ENCODE measurements at regions not wholly inside any gene's neighbourhood (a gene's known extent, or its start where the extent isn't known, plus 50 kb on each side); places are given as distances from the start of the nearest gene placed in this dataset.
A peak's percentile ranks its signal among the peaks of the same experiment; 100 is the strongest.

DNA sequence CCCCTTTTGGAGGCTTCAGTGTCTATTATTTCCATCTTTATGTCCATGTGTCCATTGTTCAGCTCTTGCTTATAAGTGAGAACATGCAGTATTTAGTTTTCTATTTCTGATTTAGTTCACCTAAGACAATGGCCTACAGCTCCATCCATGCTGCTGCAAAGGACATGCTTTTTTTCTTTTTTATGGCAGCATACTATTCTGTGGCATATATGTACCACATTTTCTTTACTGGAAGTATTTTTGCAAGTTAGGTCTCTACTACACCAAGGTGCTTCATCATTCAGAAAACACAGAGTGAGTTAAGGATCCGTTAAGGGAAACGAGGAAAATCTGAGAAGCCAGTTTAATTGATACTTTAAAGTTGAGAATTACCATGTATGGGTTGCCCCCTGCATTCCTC is 297.2 kb downstream of the CDCA7 start:
- Histone ChIP-seq H3K27ac (ENCODE audit: low read depth, low read length) (no peak overlapping the region), H4K5ac (ENCODE audit: insufficient read length, low read depth, low read length) (no peak overlapping the region), H2BK15ac (ENCODE audit: low read length) (no peak overlapping the region), H2AFZ (ENCODE audit: low read length) (no peak overlapping the region), H3K27me3 (replicated peaks in 1 of 4; ENCODE audit: control insufficient read depth in 3 of 4, extremely low read depth in 1 of 4, insufficient read depth in 3 of 4, low read length in 3 of 4) (no peaks in the 10 kb centered on the region), H2AK5ac (ENCODE audit: low read depth, low read length) (no peak overlapping the region), H2BK20ac (ENCODE audit: low read length) (no peak overlapping the region), H3K4me3 (ENCODE audit: extremely low read depth in 1 of 4, insufficient read depth in 2 of 4, low read depth in 3 of 4, low read length in 4 of 4) (no peak overlapping the region), H4K20me1 (replicated peaks in 1 of 2; ENCODE audit: control insufficient read depth in 1 of 2, insufficient read depth in 2 of 2, low read length in 2 of 2) (no peaks in the 10 kb centered on the region), H3K9me3 (ENCODE audit: insufficient read depth in 2 of 2, low read depth in 1 of 2, low read length in 1 of 2) (no peaks in the 10 kb centered on the region), H3K4ac (replicated peaks; ENCODE audit: insufficient read length, low read depth, low read length) (no peak overlapping the region), H2BK12ac (ENCODE audit: low read depth, low read length) (no peak overlapping the region), H4K8ac (ENCODE audit: extremely low read depth, insufficient read depth, low read length) (no peak overlapping the region), H3K56ac (replicated peaks; ENCODE audit: insufficient read length, low read depth, low read length) (no peak overlapping the region), H3K4me2 (ENCODE audit: insufficient read depth in 1 of 2, low read depth in 2 of 2, low read length in 2 of 2) (no peak overlapping the region), H3K23me2 (ENCODE audit: low read depth, low read length) (no peaks in the 10 kb centered on the region), H3K9ac (replicated peaks in 1 of 4; ENCODE audit: extremely low read depth in 1 of 4, low read depth in 3 of 4, low read length in 3 of 4) (no peak overlapping the region), H3K4me1 (replicated peaks in 1 of 4; ENCODE audit: control insufficient read depth in 3 of 4, insufficient read depth in 4 of 4, low read length in 3 of 4) (peaks cover 0 to 8% (median 3%) of the 10 kb centered on the region in 4 experiments; a peak in 4 of 7 replicates), H4K91ac (replicated peaks; ENCODE audit: insufficient read length, low read length) (no peak overlapping the region), H2BK120ac (replicated peaks; ENCODE audit: low read depth, low read length) (no peak overlapping the region), H3K36me3 (ENCODE audit: control insufficient read depth in 2 of 4, insufficient read depth in 4 of 4, low read length in 3 of 4) (no peaks in the 10 kb centered on the region), H2BK5ac (ENCODE audit: low read depth, low read length) (no peak overlapping the region), H3K14ac (ENCODE audit: insufficient read length) (no peak overlapping the region), H3K23ac (ENCODE audit: insufficient read length) (no peak overlapping the region), H3K79me2 (ENCODE audit: control insufficient read depth in 1 of 2, insufficient read depth in 2 of 2, low read length in 2 of 2) (no peaks in the 10 kb centered on the region), H3K18ac (ENCODE audit: extremely low read depth, low read length) (no peak overlapping the region), H3K79me1 (ENCODE audit: low read depth, low read length) (no peaks in the 10 kb centered on the region)
- WGBS, 2 experiments (ENCODE audit: extremely low coverage in 1 of 2, insufficient coverage in 1 of 2, insufficient read length in 1 of 2, insufficient replicate concordance in 2 of 2, low coverage in 1 of 2, low lambda C conversion rate in 2 of 2, missing lambda C conversion rate in 1 of 2) = 79% methylated on average over 2 of the region's 2 CpGs; no CpG with 5 or more reads in 1 of the 2 experiments
- POLR2A ChIA-PET (ENCODE audit: partially characterized antibody) = no interaction called here
- DNase-seq (ENCODE audit: low read depth in 1 of 2, low spot score in 2 of 2) = no peak
- no peak for FAIRE-seq
- no peak for TF ChIP-seq HDAC2 (IDR thresholded peaks at IDR 0.05; ENCODE audit: borderline replicate concordance in 1 of 2, low read depth in 2 of 2, low read length in 2 of 2)
- TF ChIP-seq KDM1A (IDR thresholded peaks at IDR 0.05; ENCODE audit: borderline replicate concordance, low read length) = peak; percentile 48; the same call in 1 of the 2 replicates
- CTCF ChIA-PET (ENCODE audit: partially characterized antibody) = interaction anchor here (0.7 to 0.9 kb wide), 2 partner anchors 36 to 977 kb away, joined by 3 read pairs; no protein-coding TSS in a partner anchor
